ENCODE measurements at regions not wholly inside any gene's neighbourhood (a gene's known extent, or its start where the extent isn't known, plus 50 kb on each side); places are given as distances from the start of the nearest gene placed in this dataset.
"Not testable (repeated sequence)": the region's sequence is repeated elsewhere in the genome, so short reads cannot be mapped to it uniquely, and the experiment has no call there.

- TF ChIP-seq CTCF (IDR thresholded peaks at IDR 0.05; ENCODE audit: extremely low read depth, missing control alignments): no peak
- no peak for DNase-seq (ENCODE audit: low spot score)
Observed at GRCh38 chr14:48714366-48714765, 871.8 kb downstream of the RPS29 start.

GRCh38 chr14:48710133-48710532 is 876.0 kb downstream of the RPS29 start:
- no peak for DNase-seq (ENCODE audit: low spot score)
- no peak for TF ChIP-seq CTCF (IDR thresholded peaks at IDR 0.05; ENCODE audit: extremely low read depth, missing control alignments)

GRCh38 chr14:48709277-48709785 is 876.8 kb downstream of the RPS29 start:
- TF ChIP-seq CTCF (IDR thresholded peaks at IDR 0.05; ENCODE audit: extremely low read depth, missing control alignments): no peak
- DNase-seq (ENCODE audit: low spot score): no peak

GRCh38 chr14:48704639-48705038 is 881.5 kb downstream of the RPS29 start:
- TF ChIP-seq CTCF (IDR thresholded peaks at IDR 0.05; ENCODE audit: extremely low read depth, missing control alignments): no peak
- DNase-seq (ENCODE audit: low spot score): no peak

GRCh38 chr14:48703728-48704467 is 882.3 kb downstream of the RPS29 start:
- DNase-seq (ENCODE audit: low spot score): no peak
- no peak for TF ChIP-seq CTCF (IDR thresholded peaks at IDR 0.05; ENCODE audit: extremely low read depth, missing control alignments)

GRCh38 chr14:48697362-48697761 is 888.8 kb downstream of the RPS29 start:
- not testable (repeated sequence) for DNase-seq (ENCODE audit: low spot score)

- no peak for DNase-seq (ENCODE audit: low spot score)
- no peak for TF ChIP-seq CTCF (IDR thresholded peaks at IDR 0.05; ENCODE audit: extremely low read depth, missing control alignments)
Observed at GRCh38 chr14:48693793-48694192, 892.4 kb downstream of the RPS29 start.

- TF ChIP-seq CTCF (IDR thresholded peaks at IDR 0.05; ENCODE audit: extremely low read depth, missing control alignments): no peak
- DNase-seq (ENCODE audit: low spot score): no peak
Observed at GRCh38 chr14:48690349-48690748, 895.8 kb downstream of the RPS29 start.

All from GM20000 (cell line).